HG02884 (cell line): ENCODE measurements at regions not wholly inside any gene's neighbourhood (a gene's known extent, or its start where the extent isn't known, plus 50 kb on each side); places are given as distances from the start of the nearest gene placed in this dataset.

Source experiments
- ATAC-seq: cut with Tn5 transposase; IDR thresholded peaks from one replicate; pipeline ENCODE4 v1.9.1; 2021; ENCODE audit warnings: mild to moderate bottlenecking, moderate library complexity; ENCODE audit not compliant: unreplicated experiment

DNA sequence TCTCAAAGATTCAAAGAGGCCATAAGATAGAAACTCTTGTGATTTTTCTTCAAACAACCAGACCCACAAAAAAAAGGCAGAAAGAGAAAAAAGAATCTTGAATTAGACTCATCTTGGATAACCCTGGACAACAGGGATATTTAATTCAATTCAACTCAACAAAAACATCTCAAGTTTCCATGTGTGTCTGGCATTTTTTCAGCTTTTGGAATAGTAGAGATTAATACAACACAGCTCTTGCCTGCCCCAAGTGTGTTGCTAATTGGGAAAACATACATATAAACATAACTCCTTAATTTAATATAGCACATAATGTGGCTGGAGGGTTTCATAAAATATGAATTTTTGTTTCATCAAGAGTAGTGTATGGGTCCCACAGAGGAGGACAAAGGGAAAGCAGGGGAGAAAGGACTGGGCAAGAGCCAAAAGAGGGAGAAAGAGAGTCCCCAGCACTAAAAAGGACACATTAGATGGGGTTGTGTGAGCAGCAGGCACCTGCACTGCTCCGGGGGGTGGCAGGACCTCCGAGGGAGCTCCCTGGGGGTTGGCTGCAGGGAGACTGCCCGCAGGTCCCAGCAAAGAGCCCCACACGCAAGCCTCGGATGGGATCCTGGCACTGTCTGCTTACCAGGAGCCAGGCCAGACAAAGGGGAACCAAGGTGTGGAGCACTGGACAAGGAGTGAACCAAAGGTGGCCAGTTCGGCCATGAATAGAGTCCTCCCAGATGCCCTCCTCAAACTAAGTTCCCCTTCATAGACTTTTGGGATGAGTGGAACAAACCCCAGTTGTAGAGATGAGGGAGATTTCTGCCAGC lies 65.6 kb upstream of the TMEM72 start:
- no peak for ATAC-seq

DNA sequence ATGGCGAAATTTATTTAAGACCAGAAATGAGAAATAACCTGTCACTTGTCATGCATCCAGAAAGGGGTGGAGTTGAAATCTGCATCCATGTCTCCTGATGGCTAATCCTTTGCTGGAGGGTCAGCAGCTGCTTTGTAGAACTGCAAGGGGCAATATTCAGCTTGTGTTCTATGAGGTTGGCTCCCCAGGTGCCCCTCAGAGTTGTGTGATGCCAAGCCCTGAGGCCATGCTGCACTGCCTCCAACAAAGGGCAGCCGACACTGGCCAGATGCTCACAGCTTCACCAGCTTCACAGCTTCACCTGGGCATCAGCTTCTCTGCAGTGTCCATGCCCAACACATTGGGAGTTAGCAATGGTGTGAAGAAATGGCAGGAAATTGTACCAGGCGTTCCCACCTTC lies 64.0 kb upstream of the TMEM72 start:
- ATAC-seq: no peak

DNA sequence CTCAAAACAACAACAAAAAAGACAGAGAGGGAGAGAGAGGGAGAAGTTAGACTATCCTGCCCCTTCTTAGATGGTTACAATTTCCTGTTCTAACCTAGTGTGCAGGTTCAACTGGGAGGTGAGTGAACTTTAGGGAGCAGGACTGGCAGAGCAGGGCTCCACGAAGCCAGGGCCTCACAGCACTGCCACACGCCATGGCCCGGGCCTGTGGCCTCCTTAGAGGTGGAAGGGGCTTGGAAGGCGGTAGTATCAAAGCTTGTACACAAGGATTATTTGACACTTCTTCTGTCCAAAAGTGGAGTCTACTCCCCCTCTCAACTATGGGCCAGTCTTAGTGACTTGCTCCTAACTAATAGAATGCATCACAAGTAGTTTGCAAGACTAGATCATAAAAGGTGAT lies 62.9 kb upstream of the TMEM72 start:
- ATAC-seq: no peak

DNA sequence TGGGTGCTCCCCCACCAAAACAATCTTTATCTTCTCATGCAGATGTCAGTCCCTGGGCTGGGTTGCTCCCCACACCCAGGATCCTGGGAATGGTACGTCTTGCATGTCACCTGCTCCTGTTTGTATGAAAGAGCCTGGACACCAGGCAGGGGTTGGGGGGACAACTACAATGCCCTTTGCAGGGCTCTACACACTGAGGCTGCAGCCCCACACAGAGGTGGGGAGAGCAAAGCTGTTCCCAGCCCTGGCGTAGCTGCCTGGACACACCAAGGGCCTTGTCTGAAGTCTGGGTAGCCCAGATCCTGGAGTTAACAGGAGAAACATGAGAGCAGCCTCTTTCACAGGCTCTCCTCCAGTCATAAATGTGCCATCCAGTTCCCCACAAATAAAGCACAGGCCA lies 61.2 kb upstream of the TMEM72 start:
- no peak for ATAC-seq

DNA sequence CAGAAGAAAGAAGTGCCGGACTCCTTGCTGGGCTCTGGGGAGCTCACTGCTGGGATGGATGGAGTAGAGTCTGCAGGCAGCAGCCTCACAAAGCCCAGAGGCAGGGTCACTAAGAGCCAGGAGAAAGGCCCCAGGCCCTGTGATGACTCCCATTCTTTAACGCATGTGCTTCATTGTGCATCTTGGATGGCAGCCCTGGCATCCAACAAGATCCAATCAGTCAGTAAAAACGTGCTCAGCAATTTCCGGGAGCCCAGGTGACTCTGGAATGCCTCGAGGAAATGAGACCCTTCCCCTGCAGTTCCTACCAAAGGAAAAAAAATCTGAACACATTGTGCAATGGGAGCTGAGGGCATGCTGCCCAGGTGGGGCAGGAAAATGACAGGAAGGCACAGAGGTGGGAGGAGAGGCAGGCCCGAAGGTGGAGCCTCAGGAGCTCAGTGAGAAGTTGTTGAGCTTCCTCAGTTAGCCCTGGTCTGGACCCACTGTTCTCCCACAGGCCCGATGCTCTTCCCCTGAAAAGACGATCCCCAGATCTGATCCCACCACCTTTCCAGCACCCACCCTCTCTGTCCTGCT lies 60.7 kb upstream of the TMEM72 start:
- no peak for ATAC-seq

DNA sequence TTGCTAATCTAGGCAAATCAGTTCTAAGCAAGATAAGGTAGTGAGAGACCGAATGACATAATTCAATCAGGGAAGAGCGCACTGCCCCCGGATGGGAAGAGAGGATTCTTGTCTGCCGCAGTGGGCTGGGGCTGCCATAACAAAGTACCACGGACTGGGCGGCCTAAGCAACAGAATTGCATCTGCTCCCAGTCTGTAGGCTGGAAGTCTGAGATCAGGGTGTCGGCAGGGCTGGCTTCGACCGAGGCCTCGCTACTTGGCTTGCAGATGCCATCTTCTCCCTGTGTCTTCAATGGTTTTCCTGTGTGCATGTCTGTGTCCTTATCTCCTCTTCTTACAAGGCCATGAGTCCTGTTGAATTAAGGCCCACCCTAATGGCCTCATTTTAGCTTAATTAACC lies 59.7 kb upstream of the TMEM72 start:
- ATAC-seq: no peak

DNA sequence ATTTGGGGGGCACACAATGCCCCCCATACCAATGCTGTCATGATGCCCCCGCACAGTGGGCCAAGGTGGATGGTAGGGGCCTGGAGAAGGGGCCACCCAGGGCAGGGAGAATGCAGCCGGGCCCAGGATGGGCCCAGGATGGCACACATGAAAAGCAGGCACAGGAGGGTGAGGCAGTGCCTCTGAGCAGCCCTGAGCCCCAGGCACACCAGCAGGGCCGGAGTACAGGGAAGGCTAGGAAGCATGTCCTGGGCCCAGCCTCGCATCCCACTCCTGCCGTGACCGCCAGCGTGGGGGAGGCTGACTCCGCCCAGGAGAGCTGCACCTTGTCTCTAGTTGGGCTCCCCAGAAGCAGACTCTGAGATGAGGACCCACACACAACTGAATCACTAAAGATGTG lies 59.3 kb upstream of the TMEM72 start:
- no peak for ATAC-seq

DNA sequence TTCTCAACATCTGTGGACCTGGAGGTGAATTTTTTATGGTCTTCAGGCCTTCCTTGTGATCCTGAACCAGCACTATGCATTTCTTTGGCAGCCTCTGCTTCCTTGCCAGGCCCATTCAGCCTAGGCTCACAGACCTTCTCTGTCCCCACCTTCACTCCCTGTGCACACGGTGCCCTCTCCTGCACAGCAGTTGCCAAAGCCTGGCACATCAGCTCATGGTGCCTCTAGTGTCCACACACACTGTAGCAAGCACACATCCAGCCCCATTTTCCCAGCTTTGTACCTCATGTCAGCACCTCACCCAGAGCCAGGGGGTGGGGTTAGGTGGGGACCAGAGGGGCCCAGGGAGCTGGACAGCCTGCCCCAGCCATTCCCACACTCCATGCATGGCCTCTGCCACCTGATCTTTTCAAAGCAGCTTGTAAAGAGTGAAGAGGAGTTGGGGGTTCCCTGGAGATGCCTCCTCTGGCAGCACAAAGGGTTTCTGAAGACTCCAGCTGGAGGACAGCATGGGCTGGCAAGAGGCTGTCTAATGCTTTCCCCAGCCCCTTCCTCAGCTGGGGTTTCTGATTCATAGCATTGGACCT lies 57.9 kb upstream of the TMEM72 start:
- no peak for ATAC-seq

DNA sequence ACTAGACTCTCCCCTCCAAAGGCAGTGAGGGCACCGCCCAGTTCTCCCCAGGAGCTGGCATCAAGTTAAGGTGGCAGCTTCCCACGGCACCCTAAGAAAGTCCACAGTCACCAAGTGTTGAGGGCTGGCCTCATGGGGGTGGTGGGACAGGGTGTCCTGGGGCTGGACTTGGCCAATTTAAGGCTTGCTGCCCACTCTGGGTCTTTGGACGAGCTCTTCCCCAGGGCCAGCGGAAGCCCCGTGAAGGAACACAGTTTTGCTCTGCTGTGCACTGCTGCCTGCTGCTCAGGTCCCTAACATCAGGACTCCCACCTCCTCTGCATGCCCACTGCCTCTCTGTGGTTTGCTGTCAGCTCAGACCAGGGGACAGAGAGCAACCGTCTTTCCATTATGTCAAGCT lies 57.3 kb upstream of the TMEM72 start:
- ATAC-seq: no peak

DNA sequence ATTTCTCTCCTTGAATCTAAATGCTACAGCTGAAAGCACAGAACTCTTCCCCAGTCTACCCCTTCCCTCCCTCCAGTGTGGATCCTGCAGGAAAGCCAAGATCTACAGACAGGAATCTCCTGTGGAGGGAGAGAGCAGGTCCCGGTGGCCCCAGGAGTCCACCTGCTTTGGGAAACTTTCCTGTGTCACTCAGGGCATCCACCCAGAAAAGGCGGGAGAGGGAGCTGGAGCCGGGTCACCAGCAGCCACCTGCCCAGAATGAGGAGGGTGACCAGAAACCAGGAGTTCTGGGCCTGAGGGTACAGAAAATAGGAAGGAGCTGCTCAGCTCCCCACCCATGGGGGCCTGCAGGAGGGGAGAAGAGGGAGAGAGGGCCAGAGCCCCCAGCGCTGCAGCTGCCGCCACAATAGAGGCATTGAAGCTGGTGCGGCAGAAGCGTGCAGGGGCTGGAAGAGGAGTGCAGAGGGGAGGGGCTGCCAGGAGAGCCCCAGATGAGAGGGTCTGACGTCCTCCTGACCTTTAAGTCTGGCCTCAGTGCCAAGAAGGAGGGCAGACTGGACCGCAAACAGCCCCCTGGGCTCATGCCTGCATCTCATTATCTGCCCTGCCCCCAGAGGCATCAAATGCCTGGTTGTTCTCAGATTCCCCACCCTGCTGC lies 56.3 kb upstream of the TMEM72 start:
- no peak for ATAC-seq

DNA sequence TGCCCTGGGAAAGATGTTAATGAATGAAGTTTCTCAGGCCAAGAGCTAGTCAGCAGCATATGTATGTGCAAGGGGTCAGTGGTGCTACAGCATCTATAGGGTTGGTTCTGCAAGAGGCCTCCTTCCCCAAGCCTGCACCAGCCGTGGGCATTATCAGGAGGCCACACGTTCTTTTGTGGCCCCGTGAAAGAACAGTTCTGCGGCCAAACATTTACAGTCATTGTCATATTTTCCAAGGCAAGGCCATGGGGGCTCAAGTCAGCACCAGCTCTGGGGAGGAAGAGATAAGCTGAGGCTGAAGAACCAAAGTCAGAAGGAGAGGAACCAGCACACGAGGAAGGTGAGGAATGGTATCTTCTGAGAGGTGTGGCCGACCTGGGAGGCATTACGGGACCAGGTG lies 54.4 kb upstream of the TMEM72 start:
- ATAC-seq: no peak

DNA sequence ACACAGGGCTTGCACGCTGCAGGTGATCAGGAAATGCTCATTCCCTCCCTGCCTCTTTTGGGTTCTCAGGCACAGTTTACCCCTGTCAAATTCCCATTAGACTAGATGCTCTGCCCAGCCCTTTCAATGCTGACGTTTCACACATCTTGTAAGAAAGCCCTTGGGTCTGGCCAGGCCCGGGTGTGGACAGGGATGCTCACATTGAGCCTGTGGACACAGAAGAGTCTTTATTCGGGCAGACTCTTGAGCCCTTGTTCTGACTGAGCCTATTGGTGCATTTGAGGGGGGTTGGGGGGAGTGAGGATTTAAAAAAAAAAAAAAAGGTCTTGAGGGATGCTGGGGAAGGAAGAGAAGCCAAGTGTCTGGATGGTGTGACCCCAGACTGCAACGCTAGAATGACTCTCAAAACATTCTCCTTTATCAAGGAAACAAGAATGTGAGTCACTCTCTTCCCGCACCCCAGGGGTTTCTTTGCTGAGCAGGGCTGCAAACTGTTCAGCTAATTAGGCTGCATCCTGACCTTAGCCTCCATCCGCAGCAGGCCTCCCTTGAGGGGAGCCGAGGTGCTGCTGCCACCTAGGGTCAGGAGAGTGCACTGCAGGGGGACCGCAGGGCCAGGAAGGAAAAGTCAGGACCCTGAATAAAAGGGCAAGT lies 53.6 kb upstream of the TMEM72 start:
- peak; percentile 80 for ATAC-seq

DNA sequence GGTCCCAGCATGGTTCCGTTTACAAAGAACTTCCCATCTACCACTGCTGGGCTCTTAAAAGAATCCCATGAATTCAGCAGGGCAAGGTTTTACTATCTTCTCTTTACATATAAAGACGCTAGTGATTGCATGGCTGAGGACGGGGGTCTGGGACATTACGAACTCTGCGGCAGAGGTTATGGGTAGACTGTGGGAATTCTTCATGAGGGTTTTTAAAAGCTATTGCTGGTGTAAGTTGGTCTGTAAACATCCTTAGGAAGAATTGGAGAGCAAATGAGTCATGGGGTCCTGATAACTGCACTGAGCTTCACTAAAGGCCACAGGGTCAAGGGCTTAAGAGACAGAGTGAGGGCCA lies 53.1 kb upstream of the TMEM72 start:
- no peak for ATAC-seq

DNA sequence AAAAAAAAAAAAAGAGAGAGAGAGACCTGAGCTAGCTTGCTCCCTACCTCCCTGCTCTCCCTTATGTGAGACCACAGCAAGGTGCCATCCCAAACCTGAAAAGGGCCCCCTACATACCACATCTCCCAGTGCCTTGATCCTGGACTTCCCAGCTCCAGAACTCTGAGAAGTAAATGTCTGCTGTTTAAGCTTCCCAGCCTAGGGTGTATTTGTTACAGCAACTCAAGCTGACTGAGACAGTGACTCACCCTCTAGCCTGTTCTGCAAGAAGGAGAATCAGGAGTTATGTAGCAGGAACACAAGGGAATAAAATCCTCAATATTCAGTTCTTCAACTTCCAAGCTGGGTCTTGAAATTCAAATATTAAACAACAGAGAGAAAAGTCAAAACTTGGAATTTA lies 52.1 kb upstream of the TMEM72 start:
- ATAC-seq: no peak

DNA sequence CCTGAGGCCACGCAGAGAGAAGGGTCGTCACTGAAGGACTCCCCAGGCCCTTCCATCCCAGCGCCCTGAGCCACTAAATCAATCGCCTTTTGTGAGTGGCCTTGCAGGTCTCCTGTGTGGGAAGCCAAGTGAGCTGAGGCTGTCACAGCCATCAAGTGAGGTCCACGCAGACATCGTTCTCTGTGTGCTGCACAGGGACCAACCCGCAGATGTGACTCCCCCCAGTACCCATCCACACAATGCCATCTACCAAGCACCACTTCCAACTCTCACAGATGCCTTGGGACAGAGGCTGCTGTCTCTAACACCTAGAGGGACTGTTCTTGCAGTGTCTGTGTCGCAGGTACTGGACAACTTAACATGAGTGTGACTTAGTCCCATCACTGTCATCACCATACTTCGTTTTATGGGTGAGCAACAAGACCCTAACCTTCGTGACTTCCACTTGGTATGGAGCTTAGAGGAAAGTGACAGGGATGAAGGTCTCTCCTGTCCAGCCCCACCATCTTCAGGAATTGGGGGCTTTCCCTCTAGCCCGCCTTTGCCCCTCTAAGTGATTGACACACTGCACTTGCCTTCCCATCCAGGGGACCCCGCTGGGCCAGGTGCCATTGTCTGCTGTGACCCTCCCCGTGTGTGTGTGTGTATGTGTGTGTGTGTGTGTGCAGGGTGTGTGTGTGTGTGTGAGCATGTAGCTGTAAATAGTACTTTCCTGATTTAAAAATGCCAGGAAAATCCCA lies 51.4 kb upstream of the TMEM72 start:
- no peak for ATAC-seq

DNA sequence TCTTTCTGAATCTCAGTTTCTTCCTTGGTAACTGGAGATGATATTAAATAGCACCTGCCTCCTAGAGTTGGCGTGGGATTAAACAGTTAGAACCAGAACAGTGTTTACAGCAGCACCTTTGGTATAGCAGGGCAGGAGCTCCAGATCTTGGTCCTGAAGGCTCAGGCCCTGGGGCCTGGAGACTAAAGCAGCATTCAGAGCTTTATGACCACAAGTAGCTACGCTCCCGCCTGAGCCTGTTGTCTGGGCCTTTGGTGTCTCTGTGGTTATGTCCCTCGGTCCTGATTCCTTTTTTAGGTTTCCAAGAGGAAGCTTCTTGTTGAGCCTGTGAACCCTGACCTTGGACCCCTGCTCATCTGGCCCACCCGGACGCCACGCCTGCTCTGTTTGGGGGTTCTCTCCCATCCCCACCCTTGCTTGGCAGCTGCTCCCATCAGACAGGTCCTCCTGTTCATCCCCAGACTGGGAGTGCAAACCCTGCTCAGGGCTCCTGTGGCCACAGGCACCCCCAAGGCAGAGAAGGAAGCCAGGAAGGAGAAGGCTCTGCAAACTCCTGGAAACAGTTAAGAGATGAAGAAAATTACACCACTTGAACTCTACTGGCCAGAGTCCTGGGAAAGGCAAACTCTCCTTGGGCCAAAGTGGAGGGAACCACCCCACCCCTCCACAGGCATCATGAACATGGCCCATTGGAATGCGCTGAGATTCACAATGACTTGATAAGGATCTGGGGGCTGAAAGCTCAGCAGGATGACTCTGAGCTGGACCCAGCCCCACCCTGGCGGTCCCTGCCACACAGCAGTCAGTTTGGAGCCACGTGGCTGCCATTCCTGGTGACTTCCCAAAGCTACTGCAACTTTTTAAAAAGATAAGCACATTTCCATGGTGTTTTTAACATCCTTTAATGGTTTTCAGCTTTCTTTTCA lies 50.1 kb upstream of the TMEM72 start:
- ATAC-seq: no peak
